Right lobe of liver (tissue), 4 donors: ENCODE measurements at regions not wholly inside any gene's neighbourhood (a gene's known extent, or its start where the extent isn't known, plus 50 kb on each side); places are given as distances from the start of the nearest gene placed in this dataset.

Experiments used
- POLR2A ChIP-seq: fragments of 450-650 bp; IDR thresholded peaks from one replicate; pipeline ENCODE4 v1.6.1; 2017; ENCODE audit warnings: antibody characterized with exemption, mild to moderate bottlenecking
- TF ChIP-seq, protein P1 (sequence below), 4 donors: fragments of 200-600 bp in 3 of 4; fragments of 450-650 bp in 1 of 4; IDR thresholded peaks; one replicate each; pipeline versions ENCODE4 v1.5.1 to v1.8.0; 2016 to 2022; ENCODE audit warnings: antibody characterized with exemption in 4 of 4, mild to moderate bottlenecking in 2 of 4
- donor health status: DM: no; HTN: no; CAD: no.
- donor health status: DM: no; HTN: no; CAD: no.
- donor health status: DM: no; HTN: yes; CAD: no.

DNA sequence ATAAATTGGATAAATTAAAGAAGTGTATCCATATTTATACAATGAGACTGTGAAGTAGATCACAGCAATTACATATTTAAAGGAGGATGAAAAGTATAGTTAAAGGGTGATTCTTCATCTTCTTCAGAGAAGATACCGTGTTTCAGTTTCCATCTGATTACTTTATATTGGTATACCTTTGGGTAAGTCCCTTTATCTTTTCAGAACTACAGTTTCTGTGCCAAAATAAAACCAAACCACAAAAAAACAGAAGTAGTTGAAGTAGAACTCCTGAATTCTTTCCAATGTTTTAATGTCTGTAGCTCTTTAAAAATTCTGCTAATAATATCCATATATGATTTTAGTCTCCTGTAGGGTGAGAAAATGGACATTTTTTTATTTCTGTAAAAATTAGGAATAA is 231.2 kb upstream of the LINC00305 start:
- TF ChIP-seq POLR2A: no peak
- TF ChIP-seq, protein P1, sequence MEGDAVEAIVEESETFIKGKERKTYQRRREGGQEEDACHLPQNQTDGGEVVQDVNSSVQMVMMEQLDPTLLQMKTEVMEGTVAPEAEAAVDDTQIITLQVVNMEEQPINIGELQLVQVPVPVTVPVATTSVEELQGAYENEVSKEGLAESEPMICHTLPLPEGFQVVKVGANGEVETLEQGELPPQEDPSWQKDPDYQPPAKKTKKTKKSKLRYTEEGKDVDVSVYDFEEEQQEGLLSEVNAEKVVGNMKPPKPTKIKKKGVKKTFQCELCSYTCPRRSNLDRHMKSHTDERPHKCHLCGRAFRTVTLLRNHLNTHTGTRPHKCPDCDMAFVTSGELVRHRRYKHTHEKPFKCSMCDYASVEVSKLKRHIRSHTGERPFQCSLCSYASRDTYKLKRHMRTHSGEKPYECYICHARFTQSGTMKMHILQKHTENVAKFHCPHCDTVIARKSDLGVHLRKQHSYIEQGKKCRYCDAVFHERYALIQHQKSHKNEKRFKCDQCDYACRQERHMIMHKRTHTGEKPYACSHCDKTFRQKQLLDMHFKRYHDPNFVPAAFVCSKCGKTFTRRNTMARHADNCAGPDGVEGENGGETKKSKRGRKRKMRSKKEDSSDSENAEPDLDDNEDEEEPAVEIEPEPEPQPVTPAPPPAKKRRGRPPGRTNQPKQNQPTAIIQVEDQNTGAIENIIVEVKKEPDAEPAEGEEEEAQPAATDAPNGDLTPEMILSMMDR (IDR thresholded peaks at IDR 0.05): no peak
